Spleen (tissue), 11 donors: ENCODE measurements at regions not wholly inside any gene's neighbourhood (a gene's known extent, or its start where the extent isn't known, plus 50 kb on each side); places are given as distances from the start of the nearest gene placed in this dataset.

Experiments
- DNase-seq: peaks from one replicate; pipeline ENCODE4 v3.0.0-alpha.2; 2020
- H3K27ac ChIP-seq, 8 donors: fragments of 200-600 bp; sonication (generic) in 7 of 8; 1 replicate in 4 of 8; 2 replicates in 4 of 8; pipeline versions ENCODE4 v1.5.0 to v1.8.0; 2016 to 2021; ENCODE audit warnings: inconsistent platforms in 4 of 8, mild to moderate bottlenecking in 4 of 8, moderate library complexity in 1 of 8
- H3K27me3 ChIP-seq, 7 donors: fragments of 200-600 bp; sonication (generic) in 6 of 7; replicated peaks in 1 of 7; 1 replicate in 4 of 7; 2 replicates in 3 of 7; pipeline versions ENCODE4 v1.5.0 to v1.8.0; 2016 to 2021; ENCODE audit warnings: inconsistent platforms in 3 of 7, mild to moderate bottlenecking in 1 of 7
- H3K36me3 ChIP-seq, 6 donors: fragments of 200-600 bp; sonication (generic) in 5 of 6; 1 replicate in 4 of 6; 2 replicates in 2 of 6; pipeline versions ENCODE4 v1.5.0 to v1.8.0; 2016 to 2021; ENCODE audit warnings: inconsistent platforms in 2 of 6
- H3K4me1 ChIP-seq, 6 donors: fragments of 200-600 bp; sonication (generic) in 5 of 6; 1 replicate in 3 of 6; 2 replicates in 3 of 6; pipeline versions ENCODE4 v1.5.0 to v1.8.0; 2016 to 2021; ENCODE audit warnings: inconsistent platforms in 3 of 6
- H3K4me3 ChIP-seq, 8 donors: fragments of 200-600 bp; sonication (generic) in 7 of 8; 1 replicate in 4 of 8; 2 replicates in 4 of 8; pipeline versions ENCODE4 v1.5.0 to v1.8.0; 2016 to 2021; ENCODE audit warnings: inconsistent platforms in 4 of 8, mild to moderate bottlenecking in 4 of 8, moderate library complexity in 2 of 8
- H3K9me3 ChIP-seq, 8 donors: fragments of 200-600 bp; sonication (generic) in 7 of 8; 1 replicate in 4 of 8; 2 replicates in 4 of 8; pipeline versions ENCODE4 v1.5.0 to v1.8.0; 2016 to 2021; ENCODE audit warnings: inconsistent platforms in 4 of 8
- POLR2A ChIP-seq, 3 donors: fragments of 450-650 bp; IDR thresholded peaks; one replicate each; pipeline ENCODE4 v1.5.1; 2017; ENCODE audit warnings: antibody characterized with exemption in 3 of 3, mild to moderate bottlenecking in 1 of 3
- POLR2AphosphoS5 ChIP-seq, 3 donors: sonication (generic); formaldehyde crosslinking; IDR thresholded peaks; one replicate each; pipeline ENCODE4 v1.5.1; 2017; ENCODE audit warnings: antibody characterized with exemption in 3 of 3
- WGBS, 5 donors: extraction: QIAGEN DNeasy Blood & Tissue Kit in 3 of 5; methylation state at CpG; one replicate each; pipeline versions ENCODE4 v1.1.5 to v1.1.7; 2013 to 2018; 5-methylcytosine and 5-hydroxymethylcytosine counted together
- intact Hi-C: fragments of 100-400 bp; cut with DNase I; formaldehyde crosslinking; loops from one replicate; pipeline ENCODE4 v1.15.0; 2023; ENCODE audit warnings: low total_unique reads
- TF ChIP-seq, protein P1 (sequence below), 11 experiments: fragments of 200-600 bp in 7 of 11; fragments of 450-650 bp in 4 of 11; sonication (generic) in 4 of 11; IDR thresholded peaks in 8 of 11; conservative IDR thresholded peaks in 3 of 11; 1 replicate in 7 of 11; 2 replicates in 4 of 11; pipeline versions ENCODE4 v1.4.0 to v1.8.0; 2016 to 2021; ENCODE audit warnings: antibody characterized with exemption in 11 of 11, inconsistent platforms in 4 of 11, mild to moderate bottlenecking in 1 of 11
- donor health status: healthy with polysubstance abuse.
- donor health status: DM: no; HTN: no; CAD: no; lungs with moderate emphysema.
- donor health status: DM: no; HTN: no; CAD: no.
- donor health status: Bipolar disorder and iron deficiency.
- donor health status: healthy.
- donor health status: DM: no; HTN: no; CAD: no.
- donor health status: DM: yes; HTN: yes; CAD: no.

- no peak overlapping the region for H3K27ac ChIP-seq
- no peaks in the 10 kb centered on the region for H3K9me3 ChIP-seq
- H3K27me3 ChIP-seq: peaks cover 0 to 7% (median 0%) of the 10 kb centered on the region in 7 donors
- WGBS, 5 donors: 32 to 69% (median 62%) methylated on average over 5 to 6 of the region's 6 CpGs
- no peak overlapping the region for H3K4me3 ChIP-seq
- no peak for DNase-seq
- intact Hi-C loops: no loop called here
- H3K4me1 ChIP-seq: no peaks in the 10 kb centered on the region
- no peaks in the 10 kb centered on the region for H3K36me3 ChIP-seq
- no peak for TF ChIP-seq POLR2A (IDR thresholded peaks at IDR 0.05)
- no peak for TF ChIP-seq POLR2AphosphoS5 (IDR thresholded peaks at IDR 0.05)
- TF ChIP-seq, protein P1, sequence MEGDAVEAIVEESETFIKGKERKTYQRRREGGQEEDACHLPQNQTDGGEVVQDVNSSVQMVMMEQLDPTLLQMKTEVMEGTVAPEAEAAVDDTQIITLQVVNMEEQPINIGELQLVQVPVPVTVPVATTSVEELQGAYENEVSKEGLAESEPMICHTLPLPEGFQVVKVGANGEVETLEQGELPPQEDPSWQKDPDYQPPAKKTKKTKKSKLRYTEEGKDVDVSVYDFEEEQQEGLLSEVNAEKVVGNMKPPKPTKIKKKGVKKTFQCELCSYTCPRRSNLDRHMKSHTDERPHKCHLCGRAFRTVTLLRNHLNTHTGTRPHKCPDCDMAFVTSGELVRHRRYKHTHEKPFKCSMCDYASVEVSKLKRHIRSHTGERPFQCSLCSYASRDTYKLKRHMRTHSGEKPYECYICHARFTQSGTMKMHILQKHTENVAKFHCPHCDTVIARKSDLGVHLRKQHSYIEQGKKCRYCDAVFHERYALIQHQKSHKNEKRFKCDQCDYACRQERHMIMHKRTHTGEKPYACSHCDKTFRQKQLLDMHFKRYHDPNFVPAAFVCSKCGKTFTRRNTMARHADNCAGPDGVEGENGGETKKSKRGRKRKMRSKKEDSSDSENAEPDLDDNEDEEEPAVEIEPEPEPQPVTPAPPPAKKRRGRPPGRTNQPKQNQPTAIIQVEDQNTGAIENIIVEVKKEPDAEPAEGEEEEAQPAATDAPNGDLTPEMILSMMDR (IDR thresholded peaks at IDR 0.05 in 8 of 11, conservative IDR thresholded peaks at IDR 0.05 in 3 of 11): no peak
These were observed 133.8 kb upstream of the ATP6AP2 start for GRCh38 chrX:40446921-40447320.

DNA sequence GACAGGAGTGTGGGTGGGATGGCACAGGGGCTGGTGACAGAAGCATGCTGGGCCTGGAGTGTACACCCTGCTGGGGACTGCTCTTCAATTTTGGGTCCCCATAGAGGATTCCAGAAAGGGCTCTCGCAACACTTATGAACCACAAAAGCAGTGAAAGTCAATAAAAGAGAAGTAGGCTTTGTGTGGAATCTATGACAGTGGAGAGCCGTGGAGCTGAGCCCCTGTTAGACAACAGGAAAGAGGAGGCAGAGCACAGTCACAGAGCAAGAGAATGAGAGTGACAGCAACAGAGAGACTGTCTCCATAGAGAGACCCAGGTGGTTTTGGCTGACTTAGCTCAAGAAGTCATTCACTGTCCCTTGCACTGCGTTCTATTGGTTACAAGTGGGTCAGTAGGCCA lies 135.1 kb upstream of the ATP6AP2 start:
- H3K9me3 ChIP-seq: no peaks in the 10 kb centered on the region
- WGBS, 5 donors: 69 to 81% (median 76%) methylated on average over 3 of the region's 3 CpGs
- peaks cover 0 to 7% (median 0%) of the 10 kb centered on the region in 7 donors for H3K27me3 ChIP-seq
- H3K4me3 ChIP-seq: no peak overlapping the region
- no peak overlapping the region for H3K27ac ChIP-seq
- no peaks in the 10 kb centered on the region for H3K36me3 ChIP-seq
- H3K4me1 ChIP-seq: no peaks in the 10 kb centered on the region
- intact Hi-C loops: no loop called here
- no peak for DNase-seq
- TF ChIP-seq, protein P1 (IDR thresholded peaks at IDR 0.05 in 8 of 11, conservative IDR thresholded peaks at IDR 0.05 in 3 of 11): no peak
- no peak for TF ChIP-seq POLR2A (IDR thresholded peaks at IDR 0.05)
- no peak for TF ChIP-seq POLR2AphosphoS5 (IDR thresholded peaks at IDR 0.05)

- Histone ChIP-seq H3K36me3 (no peaks in the 10 kb centered on the region), H3K4me1 (no peaks in the 10 kb centered on the region), H3K9me3 (no peaks in the 10 kb centered on the region), H3K4me3 (no peak overlapping the region), H3K27ac (no peak overlapping the region), H3K27me3 (peaks cover 0 to 7% (median 0%) of the 10 kb centered on the region in 7 donors)
- TF ChIP-seq, protein P1 (IDR thresholded peaks at IDR 0.05 in 8 of 11, conservative IDR thresholded peaks at IDR 0.05 in 3 of 11): no peak
- TF ChIP-seq POLR2A (IDR thresholded peaks at IDR 0.05) (no peak), POLR2AphosphoS5 (IDR thresholded peaks at IDR 0.05) (no peak)
- intact Hi-C loops: no loop called here
- WGBS, 5 donors: 81 to 95% (median 87%) methylated on average over 10 to 12 of the region's 12 CpGs
- no peak for DNase-seq
These were observed 135.8 kb upstream of the ATP6AP2 start for GRCh38 chrX:40444798-40445496.

- H3K4me1 ChIP-seq: no peaks in the 10 kb centered on the region
- TF ChIP-seq POLR2AphosphoS5 (IDR thresholded peaks at IDR 0.05): no peak
- TF ChIP-seq POLR2A (IDR thresholded peaks at IDR 0.05): no peak
- TF ChIP-seq, protein P1 (IDR thresholded peaks at IDR 0.05 in 8 of 11, conservative IDR thresholded peaks at IDR 0.05 in 3 of 11): no peak
These were observed 136.6 kb upstream of the ATP6AP2 start for GRCh38 chrX:40444133-40444532.

More at GRCh38 chrX:40444133-40444532, 136.6 kb upstream of the ATP6AP2 start:
- 47 to 96% (median 77%) methylated on average over 2 of the region's 2 CpGs for WGBS, 5 donors
- intact Hi-C loops: no loop called here
- Histone ChIP-seq H3K27ac (no peak overlapping the region), H3K4me3 (no peak overlapping the region), H3K9me3 (no peaks in the 10 kb centered on the region), H3K27me3 (peaks cover 0 to 7% (median 0%) of the 10 kb centered on the region in 7 donors), H3K36me3 (no peaks in the 10 kb centered on the region)
- DNase-seq: no peak
